Gastrocnemius medialis (tissue), 4 donors: ENCODE measurements at regions not wholly inside any gene's neighbourhood (a gene's known extent, or its start where the extent isn't known, plus 50 kb on each side); places are given as distances from the start of the nearest gene placed in this dataset.

Source experiments
- ATAC-seq, 2 donors: fragments of 150-250 bp; one replicate each; pipeline ENCODE4 v1.9.1; 2016
- DNase-seq, 2 donors: peaks; one replicate each; pipeline ENCODE4 v3.0.0-alpha.2; 2019
- H3K27ac ChIP-seq, 4 donors: fragments of 200-600 bp; sonication (generic); 1 replicate in 1 of 4; 2 replicates in 3 of 4; pipeline ENCODE4 v1.5.1; 2016 to 2018; ENCODE audit warnings: mild to moderate bottlenecking in 2 of 4, moderate library complexity in 1 of 4
- H3K27me3 ChIP-seq, 3 donors: fragments of 200-600 bp; sonication (generic) in 2 of 3; 1 replicate in 1 of 3; 2 replicates in 2 of 3; pipeline versions ENCODE4 v1.5.1 to v1.6.0; 2016 to 2019; ENCODE audit warnings: mild to moderate bottlenecking in 1 of 3, moderate library complexity in 1 of 3
- H3K36me3 ChIP-seq, 2 donors: fragments of 200-600 bp; sonication (generic) in 1 of 2; one replicate each; pipeline ENCODE4 v1.5.1; 2017 to 2018
- H3K4me1 ChIP-seq, 2 donors: fragments of 200-600 bp; sonication (generic) in 1 of 2; one replicate each; pipeline ENCODE4 v1.5.1; 2016 to 2017; ENCODE audit warnings: mild to moderate bottlenecking in 2 of 2
- H3K4me3 ChIP-seq, 4 donors: fragments of 200-600 bp; sonication (generic) in 3 of 4; 1 replicate in 1 of 4; 2 replicates in 3 of 4; pipeline ENCODE4 v1.5.1; 2016 to 2019; ENCODE audit warnings: mild to moderate bottlenecking in 2 of 4
- H3K9me3 ChIP-seq, 3 donors: fragments of 200-600 bp; sonication (generic) in 2 of 3; 1 replicate in 1 of 3; 2 replicates in 2 of 3; pipeline ENCODE4 v1.5.1; 2016 to 2019
- CTCF ChIP-seq, 5 experiments: fragments of 450-650 bp in 3 of 5; fragments of 200-600 bp in 2 of 5; sonication (generic) in 2 of 5; IDR thresholded peaks in 4 of 5; conservative IDR thresholded peaks in 1 of 5; 1 replicate in 4 of 5; 2 replicates in 1 of 5; pipeline ENCODE4 v1.5.1; 2016 to 2019; ENCODE audit warnings: antibody characterized with exemption in 5 of 5, mild to moderate bottlenecking in 3 of 5, moderate library complexity in 3 of 5
- POLR2A ChIP-seq, 2 donors: fragments of 450-650 bp; IDR thresholded peaks; one replicate each; pipeline ENCODE4 v1.6.1; 2017; ENCODE audit warnings: antibody characterized with exemption in 2 of 2, mild to moderate bottlenecking in 2 of 2, moderate library complexity in 2 of 2
- in situ Hi-C, 4 donors: fragments of 200-750 bp; cut with MboI; loops; one replicate each; pipeline versions ENCODE4 v1.15.0 to v1.8.0; 2017; ENCODE audit warnings: low sequenced_read_pairs in 4 of 4
- intact Hi-C: fragments of 100-400 bp; cut with DNase I; formaldehyde crosslinking; loops from one replicate; pipeline ENCODE4 v1.15.1; 2023; ENCODE audit warnings: low total_unique reads

GRCh38 chr4:28385801-28386200, 1525.2 kb downstream of the STIM2 start:
- Histone ChIP-seq H3K9me3 (no peaks in the 10 kb centered on the region), H3K36me3 (no peaks in the 10 kb centered on the region), H3K27ac (no peak overlapping the region), H3K4me1 (no peaks in the 10 kb centered on the region), H3K4me3 (no peak overlapping the region), H3K27me3 (no peaks in the 10 kb centered on the region)
- in situ Hi-C loops (no loop called here), intact Hi-C loops (no loop called here)
- DNase-seq = no peak
- TF ChIP-seq CTCF (IDR thresholded peaks at IDR 0.05 in 4 of 5, conservative IDR thresholded peaks at IDR 0.05 in 1 of 5) (no peak), POLR2A (IDR thresholded peaks at IDR 0.05) (no peak)
- ATAC-seq = no peak

- H3K9me3 ChIP-seq = no peaks in the 10 kb centered on the region
- ATAC-seq (no peak), DNase-seq (no peak)
- in situ Hi-C loops = no loop called here
- no peak overlapping the region for H3K4me3 ChIP-seq
- intact Hi-C loops = no loop called here
- no peak overlapping the region for H3K27ac ChIP-seq
- H3K27me3 ChIP-seq = no peaks in the 10 kb centered on the region
- no peaks in the 10 kb centered on the region for H3K4me1 ChIP-seq
- H3K36me3 ChIP-seq = no peaks in the 10 kb centered on the region
- TF ChIP-seq POLR2A (IDR thresholded peaks at IDR 0.05) (no peak), CTCF (IDR thresholded peaks at IDR 0.05 in 4 of 5, conservative IDR thresholded peaks at IDR 0.05 in 1 of 5) (no peak)
Observed at GRCh38 chr4:28386776-28387175, 1526.1 kb downstream of the STIM2 start.

DNA sequence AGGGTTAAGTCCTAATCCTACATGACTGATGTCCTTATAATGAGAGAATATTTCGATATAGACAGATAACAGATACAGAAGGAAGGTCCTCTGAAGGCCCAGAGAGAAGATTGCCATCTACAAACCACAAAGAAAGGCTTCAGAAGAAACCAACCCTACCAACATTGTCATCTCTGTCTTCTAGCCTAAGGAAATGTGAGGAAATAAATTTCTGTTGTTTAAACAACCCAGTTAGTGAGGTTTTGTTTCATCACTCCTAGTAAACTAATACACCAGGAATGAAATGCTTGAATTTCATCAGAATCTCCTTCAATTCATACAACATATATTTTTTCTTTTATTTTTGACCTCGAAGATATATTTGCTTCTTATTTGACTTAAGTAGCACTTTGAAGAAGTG, 1527.8 kb downstream of the STIM2 start:
- DNase-seq = no peak
- H3K4me3 ChIP-seq = no peak overlapping the region
- no peak for ATAC-seq
- no peaks in the 10 kb centered on the region for H3K4me1 ChIP-seq
- no peaks in the 10 kb centered on the region for H3K9me3 ChIP-seq
- in situ Hi-C loops (no loop called here), intact Hi-C loops (no loop called here)
- TF ChIP-seq POLR2A (IDR thresholded peaks at IDR 0.05) (no peak), CTCF (IDR thresholded peaks at IDR 0.05 in 4 of 5, conservative IDR thresholded peaks at IDR 0.05 in 1 of 5) (no peak)
- no peaks in the 10 kb centered on the region for H3K27me3 ChIP-seq
- H3K36me3 ChIP-seq = no peaks in the 10 kb centered on the region
- H3K27ac ChIP-seq = no peak overlapping the region

DNA sequence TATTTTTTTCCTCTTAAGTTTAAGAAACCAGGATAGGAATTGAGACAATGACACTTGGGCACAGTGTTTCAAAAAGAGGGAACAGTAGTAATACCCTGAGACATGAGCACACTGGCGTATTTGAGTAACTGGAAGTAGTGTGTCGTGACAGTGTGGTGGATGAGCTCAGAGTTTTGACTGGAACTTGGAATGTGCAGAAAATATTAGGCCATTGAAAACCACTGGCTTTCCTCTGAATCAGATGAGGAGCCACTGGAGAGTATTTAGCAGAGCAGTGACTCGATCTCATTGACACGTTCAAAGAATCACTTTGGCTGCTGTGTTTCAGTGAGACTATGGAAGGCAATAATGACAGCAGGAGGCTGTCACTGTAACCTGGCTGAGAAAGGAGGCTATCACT, 1531.2 kb downstream of the STIM2 start:
- no peaks in the 10 kb centered on the region for H3K4me1 ChIP-seq
- no peak overlapping the region for H3K27ac ChIP-seq
- no peaks in the 10 kb centered on the region for H3K36me3 ChIP-seq
- in situ Hi-C loops = no loop called here
- ATAC-seq (no peak), DNase-seq (no peak)
- TF ChIP-seq POLR2A (IDR thresholded peaks at IDR 0.05) = no peak
- TF ChIP-seq CTCF (IDR thresholded peaks at IDR 0.05 in 4 of 5, conservative IDR thresholded peaks at IDR 0.05 in 1 of 5) = no peak
- no peak overlapping the region for H3K4me3 ChIP-seq
- no peaks in the 10 kb centered on the region for H3K9me3 ChIP-seq
- no peaks in the 10 kb centered on the region for H3K27me3 ChIP-seq
- intact Hi-C loops = no loop called here

DNA sequence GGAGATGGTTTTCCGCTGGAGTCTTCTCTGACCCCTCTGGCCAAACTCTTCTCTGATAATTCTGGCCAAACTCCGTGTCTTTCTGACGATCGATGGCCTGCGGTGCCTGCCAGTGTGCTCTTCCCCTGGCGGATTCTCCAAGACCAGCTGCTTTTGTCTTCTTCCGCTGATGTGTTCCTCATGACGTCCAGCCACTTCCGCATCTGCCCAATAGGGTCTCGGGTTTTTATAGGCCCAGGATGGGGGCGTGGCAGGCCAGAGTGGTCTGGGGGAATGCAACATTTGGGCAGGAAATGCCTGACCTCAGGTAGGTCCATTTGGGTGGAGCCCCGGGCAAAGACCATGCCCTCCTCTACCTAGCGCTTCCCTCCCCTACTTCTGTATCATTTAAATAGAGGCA, 1542.1 kb downstream of the STIM2 start:
- no peak overlapping the region for H3K4me3 ChIP-seq
- H3K36me3 ChIP-seq = no peaks in the 10 kb centered on the region
- in situ Hi-C loops = no loop called here
- H3K27ac ChIP-seq = no peak overlapping the region
- DNase-seq (no peak), ATAC-seq (no peak)
- no peaks in the 10 kb centered on the region for H3K4me1 ChIP-seq
- H3K27me3 ChIP-seq = no peaks in the 10 kb centered on the region
- intact Hi-C loops = no loop called here
- H3K9me3 ChIP-seq = no peaks in the 10 kb centered on the region
- TF ChIP-seq POLR2A (IDR thresholded peaks at IDR 0.05) (no peak), CTCF (IDR thresholded peaks at IDR 0.05 in 4 of 5, conservative IDR thresholded peaks at IDR 0.05 in 1 of 5) (no peak)
